Left cardiac atrium (tissue), 4 donors: ENCODE measurements at regions not wholly inside any gene's neighbourhood (a gene's known extent, or its start where the extent isn't known, plus 50 kb on each side); places are given as distances from the start of the nearest gene placed in this dataset.

Source experiments
- ATAC-seq, 2 donors: fragments of 200-7000 bp; cut with Tn5 transposase; one replicate each; pipeline ENCODE4 v1.9.1; 2020; ENCODE audit warnings: mild to moderate bottlenecking in 2 of 2, moderate library complexity in 2 of 2
- DNase-seq: peaks from one replicate; pipeline ENCODE4 v3.0.0-alpha.2; 2020
- intact Hi-C, 2 donors: fragments of 100-400 bp; cut with DNase I; formaldehyde crosslinking; loops; one replicate each; pipeline versions ENCODE4 v1.14.1 to v1.15.1; 2022 to 2023
- donor health status: DM: no; HTN: yes; CAD: no.
- donor health status: DM: no; HTN: yes; CAD: no; lungs with severe emphysema.
- donor health status: DM: yes; HTN: yes; CAD: no.
- donor health status: Dilated cardiomyopathy.

GRCh38 chr15:93645594-93645993 is 556.6 kb upstream of the RGMA start:
- ATAC-seq (peak in 1 of 2 donors; percentile 53), DNase-seq (no peak)
- intact Hi-C loops: no loop called here

- ATAC-seq (no peak), DNase-seq (no peak)
- intact Hi-C loops: no loop called here
Observed at GRCh38 chr15:93644595-93644994, 555.6 kb upstream of the RGMA start.

- intact Hi-C loops: no loop called here
Observed at GRCh38 chr15:93640411-93640962, 551.5 kb upstream of the RGMA start.

GRCh38 chr15:93631958-93632618 is 543.1 kb upstream of the RGMA start:
- intact Hi-C loops: no loop called here
- ATAC-seq (no peak), DNase-seq (no peak)

More at GRCh38 chr15:93640411-93640962, 551.5 kb upstream of the RGMA start:
- no peak for DNase-seq
- no peak for ATAC-seq

GRCh38 chr15:93619597-93619996 is 530.6 kb upstream of the RGMA start:
- no peak for ATAC-seq
- intact Hi-C loops: loop anchor here in 1 of 2 donors (5.0 kb wide), 1 partner anchor 532 kb away; the partner anchor contains the start of gene RGMA
- no peak for DNase-seq

- DNase-seq (peak; percentile 20), ATAC-seq (no peak)
- intact Hi-C loops: loop anchor here in 1 of 2 donors (5.0 kb wide), 1 partner anchor 530 kb away; the partner anchor contains the start of gene RGMA
Observed at GRCh38 chr15:93617443-93617842, 528.4 kb upstream of the RGMA start.

GRCh38 chr15:93614386-93615104 is 525.5 kb upstream of the RGMA start:
- DNase-seq (peak; percentile 24), ATAC-seq (peak; percentile 68 to 87)
- intact Hi-C loops: loop anchor here in 1 of 2 donors (5.0 kb wide), 1 partner anchor 527 kb away; the partner anchor contains the start of gene RGMA

GRCh38 chr15:93613386-93613785 is 524.4 kb upstream of the RGMA start:
- no peak for DNase-seq
- no peak for ATAC-seq
- intact Hi-C loops: no loop called here

- DNase-seq (no peak), ATAC-seq (no peak)
- intact Hi-C loops: no loop called here
Observed at GRCh38 chr15:93612953-93613352, 523.9 kb upstream of the RGMA start.

GRCh38 chr15:93610944-93611343 is 521.9 kb upstream of the RGMA start:
- peak in 1 of 2 donors; percentile 60 for ATAC-seq
- DNase-seq: peak; percentile 29
- intact Hi-C loops: no loop called here

GRCh38 chr15:93608643-93609148 is 519.7 kb upstream of the RGMA start:
- intact Hi-C loops: no loop called here
- no peak for DNase-seq
- ATAC-seq: no peak

GRCh38 chr15:93603550-93603949 is 514.5 kb upstream of the RGMA start:
- intact Hi-C loops: no loop called here
- DNase-seq: no peak
- no peak for ATAC-seq

- intact Hi-C loops: no loop called here
- no peak for DNase-seq
- ATAC-seq: peak in 1 of 2 donors; percentile 53
Observed at GRCh38 chr15:93587059-93587521, 498.1 kb upstream of the RGMA start.

GRCh38 chr15:93585012-93585411 is 496.0 kb upstream of the RGMA start:
- intact Hi-C loops: no loop called here
- ATAC-seq (no peak), DNase-seq (no peak)

GRCh38 chr15:93583968-93584367 is 495.0 kb upstream of the RGMA start:
- ATAC-seq (peak in 1 of 2 donors; percentile 36), DNase-seq (no peak)
- intact Hi-C loops: no loop called here

- ATAC-seq: peak in 1 of 2 donors; percentile 60
- intact Hi-C loops: no loop called here
- no peak for DNase-seq
Observed at GRCh38 chr15:93583552-93583951, 494.5 kb upstream of the RGMA start.

GRCh38 chr15:93570527-93570926 is 481.5 kb upstream of the RGMA start:
- intact Hi-C loops: no loop called here
- ATAC-seq (no peak), DNase-seq (no peak)

- ATAC-seq: no peak
- DNase-seq: no peak
- intact Hi-C loops: no loop called here
Observed at GRCh38 chr15:93566762-93567161, 477.8 kb upstream of the RGMA start.

GRCh38 chr15:93565201-93565600 is 476.2 kb upstream of the RGMA start:
- intact Hi-C loops: no loop called here
- ATAC-seq: no peak
- no peak for DNase-seq

- intact Hi-C loops: no loop called here
- ATAC-seq (no peak), DNase-seq (no peak)
Observed at GRCh38 chr15:93563218-93563617, 474.2 kb upstream of the RGMA start.
